ENCODE measurements at regions not wholly inside any gene's neighbourhood (a gene's known extent, or its start where the extent isn't known, plus 50 kb on each side); places are given as distances from the start of the nearest gene placed in this dataset.
A peak's percentile ranks its signal among the peaks of the same experiment; 100 is the strongest.

- Histone ChIP-seq H3K27me3 (ENCODE audit: insufficient read depth, low read depth) (no peaks in the 10 kb centered on the region), H3F3A (ENCODE audit: insufficient read depth, low read depth) (no peaks in the 10 kb centered on the region; the same call in 1 of the 2 replicates), H4K20me1 (ENCODE audit: insufficient read depth) (peaks cover 7% of the 10 kb centered on the region; the same call in 1 of the 2 replicates), H3K9me2 (ENCODE audit: insufficient read depth) (no peaks in the 10 kb centered on the region), H3K4me2 (no peak overlapping the region), H3K27ac (no peak overlapping the region), H3K4me1 (replicated peaks; ENCODE audit: insufficient read depth) (no peaks in the 10 kb centered on the region), H3K4me3 (no peak overlapping the region), H3K36me3 (ENCODE audit: low read depth) (no peaks in the 10 kb centered on the region), H3K9me3 (ENCODE audit: insufficient read depth, low read depth) (no peaks in the 10 kb centered on the region), H3K79me2 (ENCODE audit: low read depth) (no peaks in the 10 kb centered on the region), H2AFZ (no peak overlapping the region)
- ChIA-PET CTCF (interaction anchor here (0.5 kb wide), 1 partner anchor 112 kb away, joined by 8 read pairs; no protein-coding TSS in a partner anchor), POLR2A (ENCODE audit: unreplicated experiment) (no interaction called here)
- no TSS peak for BruUV-seq (replicated peaks)
- intact Hi-C loops (cut with micrococcal nuclease; ENCODE audit: unreplicated experiment): loop anchor here (1.0 to 10.0 kb wide), 6 partner anchors 195 to 1387 kb away; no protein-coding TSS in a partner anchor
- peak; percentile 78 for TF ChIP-seq CTCF (conservative IDR thresholded peaks at IDR 0.05)
- no peak for TF ChIP-seq EZH2 (IDR thresholded peaks at IDR 0.05; ENCODE audit: low read depth)
- peak in 1 of 2 experiments; percentile 48 for DNase-seq
Measured at GRCh38 chr1:65059930-65060538, 88.0 kb upstream of the AK4 start.

- no peaks in the 10 kb centered on the region for H3K36me3 ChIP-seq (ENCODE audit: low read depth)
- H4K20me1 ChIP-seq (ENCODE audit: insufficient read depth): peaks cover 7% of the 10 kb centered on the region; the same call in 1 of the 2 replicates
- no TSS peak for BruUV-seq (replicated peaks)
- no peaks in the 10 kb centered on the region for H3K79me2 ChIP-seq (ENCODE audit: low read depth)
- H3K9me2 ChIP-seq (ENCODE audit: insufficient read depth): no peaks in the 10 kb centered on the region
- no peak overlapping the region for H3K4me2 ChIP-seq
- intact Hi-C loops (cut with micrococcal nuclease; ENCODE audit: unreplicated experiment): loop anchor here (10.0 kb wide), 3 partner anchors 198 to 892 kb away; no protein-coding TSS in a partner anchor
- no peak overlapping the region for H2AFZ ChIP-seq
- H3K27ac ChIP-seq: no peak overlapping the region
- POLR2A ChIA-PET (ENCODE audit: unreplicated experiment): no interaction called here
- no peaks in the 10 kb centered on the region for H3K9me3 ChIP-seq (ENCODE audit: insufficient read depth, low read depth)
- H3F3A ChIP-seq (ENCODE audit: insufficient read depth, low read depth): no peaks in the 10 kb centered on the region; the same call in 1 of the 2 replicates
- DNase-seq: no peak
- H3K4me3 ChIP-seq: no peak overlapping the region
- peaks cover 4% of the 10 kb centered on the region; the same call in 1 of the 2 replicates for H3K4me1 ChIP-seq (replicated peaks; ENCODE audit: insufficient read depth)
- CTCF ChIA-PET: interaction anchor here (0.7 to 1.7 kb wide), 4 partner anchors 10 to 153 kb away, joined by 3 to 4 read pairs (median 4); no protein-coding TSS in a partner anchor
- TF ChIP-seq CTCF (conservative IDR thresholded peaks at IDR 0.05) (no peak), EZH2 (IDR thresholded peaks at IDR 0.05; ENCODE audit: low read depth) (no peak)
- H3K27me3 ChIP-seq (ENCODE audit: insufficient read depth, low read depth): no peaks in the 10 kb centered on the region
Measured at GRCh38 chr1:65062339-65062738, 85.7 kb upstream of the AK4 start.

- TF ChIP-seq CTCF (conservative IDR thresholded peaks at IDR 0.05): peak; percentile 47
- TF ChIP-seq EZH2 (IDR thresholded peaks at IDR 0.05; ENCODE audit: low read depth): no peak
- no peak overlapping the region for H2AFZ ChIP-seq
- peaks cover 7% of the 10 kb centered on the region; the same call in 1 of the 2 replicates for H4K20me1 ChIP-seq (ENCODE audit: insufficient read depth)
- no peaks in the 10 kb centered on the region for H3K9me2 ChIP-seq (ENCODE audit: insufficient read depth)
- H3F3A ChIP-seq (ENCODE audit: insufficient read depth, low read depth): no peaks in the 10 kb centered on the region; the same call in 1 of the 2 replicates
- H3K4me2 ChIP-seq: no peak overlapping the region
- no peaks in the 10 kb centered on the region for H3K9me3 ChIP-seq (ENCODE audit: insufficient read depth, low read depth)
- no peaks in the 10 kb centered on the region for H3K36me3 ChIP-seq (ENCODE audit: low read depth)
- POLR2A ChIA-PET (ENCODE audit: unreplicated experiment): no interaction called here
- H3K27me3 ChIP-seq (ENCODE audit: insufficient read depth, low read depth): no peaks in the 10 kb centered on the region
- DNase-seq: no peak
- no peak overlapping the region for H3K4me3 ChIP-seq
- BruUV-seq (replicated peaks): no TSS peak
- intact Hi-C loops (cut with micrococcal nuclease; ENCODE audit: unreplicated experiment): loop anchor here (1.0 to 10.0 kb wide), 4 partner anchors 146 to 892 kb away; no protein-coding TSS in a partner anchor
- H3K4me1 ChIP-seq (replicated peaks; ENCODE audit: insufficient read depth): peaks cover 4% of the 10 kb centered on the region; the same call in 1 of the 2 replicates
- no peak overlapping the region for H3K27ac ChIP-seq
- H3K79me2 ChIP-seq (ENCODE audit: low read depth): no peaks in the 10 kb centered on the region
- CTCF ChIA-PET: interaction anchor here (0.5 to 1.7 kb wide), 4 partner anchors 11 to 195 kb away, joined by 3 to 4 read pairs (median 4); no protein-coding TSS in a partner anchor
Measured at GRCh38 chr1:65063025-65063424, 85.0 kb upstream of the AK4 start.

Data from PC-9 (cell line).